GM13976 (cell line): ENCODE measurements at regions not wholly inside any gene's neighbourhood (a gene's known extent, or its start where the extent isn't known, plus 50 kb on each side); places are given as distances from the start of the nearest gene placed in this dataset.

Experiments
- DNase-seq: peaks from one replicate; pipeline ENCODE4 v3.0.0; 2012; ENCODE audit warnings: low spot score
- CTCF ChIP-seq: IDR thresholded peaks from 2 replicates; pipeline ENCODE4 v1.5.1; 2012; ENCODE audit warnings: borderline replicate concordance, mild to moderate bottlenecking; ENCODE audit not compliant: insufficient read depth; ENCODE audit errors: extremely low read depth, missing control alignments, control extremely low read depth
- in situ Hi-C: fragments of 300-500 bp; cut with MboI; formaldehyde crosslinking; loops from one replicate; pipeline ENCODE4 v1.12.0; 2022; ENCODE audit warnings: low sequenced_read_pairs, mixed read lengths, inconsistent platforms; ENCODE audit not compliant: unreplicated experiment

DNA sequence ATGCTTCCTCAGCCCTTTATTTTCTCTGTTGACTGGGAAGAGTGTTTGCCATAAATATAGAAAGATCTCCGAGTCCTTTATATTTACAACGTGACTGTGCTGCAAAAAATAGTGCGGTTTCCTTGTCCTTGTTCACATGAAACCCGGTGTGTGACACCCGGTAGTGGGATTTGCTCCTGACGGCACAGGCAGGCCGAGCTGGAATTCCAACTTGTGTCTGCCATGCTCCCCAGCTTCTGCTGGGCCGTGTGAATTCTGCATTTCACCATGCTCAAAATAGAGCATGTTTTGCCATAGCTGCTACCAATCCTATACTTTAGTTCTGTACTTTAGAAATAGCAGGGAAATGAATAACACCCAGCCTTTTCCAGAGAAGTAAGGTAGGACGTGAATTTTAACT is 60.3 kb upstream of the PDE10A start:
- DNase-seq: no peak
- no peak for TF ChIP-seq CTCF
- in situ Hi-C loops: no loop called here

GRCh38 chr6:165722022-165722421 is 59.0 kb upstream of the PDE10A start:
- in situ Hi-C loops: no loop called here
- TF ChIP-seq CTCF: no peak
- no peak for DNase-seq

DNA sequence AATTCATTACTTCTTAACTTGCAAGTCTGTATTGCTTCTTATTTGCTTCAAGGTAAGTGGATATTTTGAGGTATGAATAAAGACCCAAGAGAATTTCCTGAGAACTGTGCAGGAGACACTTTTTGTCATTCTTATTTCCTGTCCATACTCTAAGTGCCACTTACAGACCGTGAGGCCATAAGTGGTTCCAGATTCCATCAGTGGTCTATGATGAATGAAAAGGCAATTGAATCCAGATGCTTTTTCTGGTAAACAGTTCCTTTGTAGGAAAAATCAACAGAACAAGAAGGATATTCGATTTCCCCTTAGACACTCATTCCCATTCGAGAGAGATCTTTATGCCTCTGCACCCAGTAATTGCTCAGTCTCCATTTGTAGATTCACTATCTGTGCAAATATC is 58.3 kb upstream of the PDE10A start:
- in situ Hi-C loops: no loop called here
- DNase-seq: no peak
- no peak for TF ChIP-seq CTCF

- no peak for DNase-seq
- in situ Hi-C loops: no loop called here
- TF ChIP-seq CTCF: no peak
Observed at GRCh38 chr6:165718491-165718891, 55.5 kb upstream of the PDE10A start.

GRCh38 chr6:165717732-165718465 is 54.9 kb upstream of the PDE10A start:
- in situ Hi-C loops: no loop called here
- TF ChIP-seq CTCF: no peak
- DNase-seq: no peak

DNA sequence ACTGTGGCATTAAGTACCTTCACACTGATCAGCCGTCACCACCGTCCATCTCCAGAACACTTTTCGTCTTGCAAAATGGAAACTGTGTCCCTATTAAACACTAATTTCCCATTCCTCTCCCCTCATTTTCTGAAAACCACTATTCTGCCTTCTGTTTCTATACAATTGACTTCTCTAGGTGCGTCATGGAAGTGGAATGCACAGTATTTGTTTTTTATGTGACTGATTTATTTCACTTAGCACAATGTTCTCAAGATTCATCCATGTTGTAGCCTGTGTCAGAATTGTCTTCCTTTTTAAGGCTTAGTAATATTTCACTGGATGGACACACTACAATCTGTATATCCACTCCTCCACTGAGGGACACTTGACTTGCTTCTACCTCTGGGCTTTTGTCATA is 53.8 kb upstream of the PDE10A start:
- no peak for DNase-seq
- in situ Hi-C loops: no loop called here
- no peak for TF ChIP-seq CTCF
